Erythroblast (primary cell): ENCODE measurements at regions not wholly inside any gene's neighbourhood (a gene's known extent, or its start where the extent isn't known, plus 50 kb on each side); places are given as distances from the start of the nearest gene placed in this dataset.

ENCODE experiments used
- GATA1 ChIP-seq: IDR thresholded peaks from 2 replicates; pipeline ENCODE4 v1.6.1; 2011; ENCODE audit warnings: low read depth, mild to moderate bottlenecking, control low read depth, low read length, moderate library complexity
- POLR2A ChIP-seq: IDR thresholded peaks from 2 replicates; pipeline ENCODE4 v1.6.1; 2011; ENCODE audit warnings: mild to moderate bottlenecking, low read length

DNA sequence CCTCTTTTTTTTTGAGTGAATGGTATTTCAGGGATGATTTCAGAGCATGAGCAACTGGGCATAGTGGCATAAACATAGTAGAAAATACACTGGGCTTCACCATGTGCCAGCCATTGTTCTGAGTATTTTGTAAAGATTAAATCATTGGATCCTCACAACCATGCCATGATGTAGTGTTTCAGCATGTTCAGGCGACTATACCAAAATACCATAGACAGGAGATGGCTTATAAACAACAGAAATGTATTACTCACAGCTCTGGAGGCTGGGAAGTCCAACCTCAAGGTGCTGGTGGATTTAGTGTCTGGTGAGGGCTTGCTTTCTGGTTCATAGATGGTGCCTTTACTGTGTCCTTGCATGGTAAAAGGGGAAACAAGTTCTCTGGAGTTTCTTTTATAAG is 101.5 kb upstream of the KL start:
- TF ChIP-seq POLR2A (no peak), GATA1 (no peak)
